Smooth muscle cell of the brain vasculature (primary cell): ENCODE measurements at regions not wholly inside any gene's neighbourhood (a gene's known extent, or its start where the extent isn't known, plus 50 kb on each side); places are given as distances from the start of the nearest gene placed in this dataset.

ENCODE experiments used
- DNase-seq: peaks from one replicate; pipeline ENCODE4 v3.0.0-alpha.2; 2012; ENCODE audit warnings: low read depth, low spot score

DNA sequence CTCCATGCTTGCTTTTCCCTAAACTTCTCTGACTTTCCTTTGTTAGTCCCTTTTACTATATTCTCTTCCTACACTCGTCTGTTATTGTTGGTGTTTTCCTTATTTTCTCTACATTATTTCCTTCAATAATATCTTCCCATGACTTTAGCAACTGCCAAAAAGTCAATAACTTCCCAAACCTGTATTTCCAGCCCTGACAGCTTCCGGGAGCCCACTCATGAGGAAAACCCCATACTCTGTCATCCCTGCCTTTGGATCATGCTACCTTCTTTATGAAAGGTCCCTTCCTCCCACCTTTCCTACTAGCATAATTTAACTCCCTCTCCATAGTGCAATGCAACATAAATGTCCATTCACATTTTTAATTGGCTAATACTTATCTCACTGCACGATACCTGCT lies 144.0 kb upstream of the CDH6 start:
- DNase-seq, result no peak

DNA sequence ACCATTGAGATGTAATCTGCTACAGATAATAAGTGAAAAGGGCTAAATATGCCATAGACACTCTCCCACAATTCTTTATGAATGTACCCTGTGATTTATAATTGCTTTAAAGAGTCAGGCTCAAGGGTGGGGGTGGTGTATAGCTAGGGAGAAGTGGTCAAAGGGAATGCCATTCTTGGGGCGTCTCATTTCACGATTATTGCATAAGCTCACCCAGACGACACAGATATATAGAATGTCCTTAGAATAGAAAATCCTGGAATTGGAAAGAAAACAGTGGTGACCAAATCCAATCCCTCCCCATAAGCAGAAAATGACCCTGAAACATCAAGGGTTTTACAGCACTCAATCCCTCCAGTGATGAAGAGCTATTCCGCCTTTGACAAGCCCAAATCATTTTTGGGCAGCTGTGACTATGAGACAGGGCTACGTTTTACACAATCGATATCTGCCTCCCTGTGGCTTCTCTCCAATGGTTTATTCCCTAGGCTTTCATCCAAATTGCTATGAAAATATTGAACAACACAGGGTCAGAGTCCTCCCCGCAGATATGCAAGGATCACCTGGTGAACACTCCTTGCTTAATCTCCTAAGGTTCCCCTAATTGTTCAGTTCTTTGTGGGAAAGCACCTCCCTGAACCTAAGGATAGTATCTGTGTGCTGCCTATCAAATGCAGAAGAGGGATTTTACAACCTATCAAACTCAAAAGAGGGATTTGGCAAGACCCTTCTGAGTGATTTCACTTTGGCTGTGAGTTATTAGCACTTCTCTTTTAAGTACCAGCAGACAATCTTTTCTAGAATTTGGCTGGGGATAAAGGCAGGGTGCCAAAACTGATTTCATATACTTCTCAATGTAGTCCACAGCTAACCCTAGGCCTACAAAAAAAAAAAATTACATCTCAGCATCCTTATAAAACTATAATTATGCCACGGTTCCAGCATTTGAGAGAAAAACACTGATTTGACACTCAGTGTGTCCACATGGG lies 144.9 kb upstream of the CDH6 start:
- no peak for DNase-seq

DNA sequence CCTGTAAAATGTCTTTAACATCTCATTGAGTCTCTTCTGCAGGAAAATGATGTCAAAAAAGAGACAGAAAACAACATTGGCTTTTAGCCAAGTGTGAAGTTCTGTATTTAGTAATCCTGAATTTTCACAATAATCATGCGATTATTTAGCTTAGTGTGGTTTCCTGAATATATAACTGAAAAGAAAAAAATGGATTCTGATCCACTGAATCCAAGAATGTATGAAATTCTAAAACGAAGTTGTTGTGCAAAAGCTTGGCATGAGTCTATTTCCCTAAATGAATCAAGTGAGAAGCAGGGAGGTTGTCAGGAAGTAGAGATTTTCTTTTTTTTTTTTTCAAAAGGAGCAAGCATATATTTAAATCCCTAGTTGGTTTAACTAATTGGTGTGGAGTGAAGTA lies 145.9 kb upstream of the CDH6 start:
- DNase-seq, result no peak

DNA sequence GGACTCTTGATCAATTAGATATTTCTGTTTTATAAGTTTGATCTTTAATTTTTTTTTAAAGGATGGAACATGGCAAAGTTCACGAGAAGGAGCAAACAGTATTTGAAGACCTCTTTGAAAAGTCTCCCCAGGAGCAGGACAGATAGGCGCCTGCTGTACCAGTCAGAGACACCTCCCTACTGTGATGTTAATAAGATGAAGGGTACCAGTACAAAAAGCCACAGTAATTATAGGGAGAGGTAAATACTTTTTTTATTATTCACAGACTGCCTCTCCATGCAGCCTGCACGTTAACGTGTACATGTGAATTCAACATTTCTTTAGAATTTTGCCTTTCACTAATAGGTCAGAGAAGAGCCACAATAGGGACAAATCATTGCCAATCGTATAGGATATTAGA lies 146.5 kb upstream of the CDH6 start:
- DNase-seq, result no peak

DNA sequence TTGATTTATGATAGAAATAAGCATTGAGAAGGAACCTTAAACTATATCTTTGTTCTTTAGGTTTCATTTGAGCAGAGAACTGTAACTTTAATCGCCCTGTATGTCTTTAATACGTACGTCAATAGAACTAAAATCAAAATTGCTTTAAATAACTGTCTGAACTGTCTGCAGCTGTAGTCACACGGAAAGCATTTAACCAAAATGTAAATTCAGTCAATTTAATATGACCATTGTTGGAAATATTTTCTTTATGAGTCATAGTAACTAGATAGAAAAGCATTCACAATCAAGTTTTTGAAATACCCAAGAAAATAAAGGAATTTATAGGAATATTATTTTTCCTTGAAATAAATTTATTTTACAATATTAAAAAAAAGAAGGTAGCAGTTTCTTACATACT lies 157.1 kb upstream of the CDH6 start:
- no peak for DNase-seq

DNA sequence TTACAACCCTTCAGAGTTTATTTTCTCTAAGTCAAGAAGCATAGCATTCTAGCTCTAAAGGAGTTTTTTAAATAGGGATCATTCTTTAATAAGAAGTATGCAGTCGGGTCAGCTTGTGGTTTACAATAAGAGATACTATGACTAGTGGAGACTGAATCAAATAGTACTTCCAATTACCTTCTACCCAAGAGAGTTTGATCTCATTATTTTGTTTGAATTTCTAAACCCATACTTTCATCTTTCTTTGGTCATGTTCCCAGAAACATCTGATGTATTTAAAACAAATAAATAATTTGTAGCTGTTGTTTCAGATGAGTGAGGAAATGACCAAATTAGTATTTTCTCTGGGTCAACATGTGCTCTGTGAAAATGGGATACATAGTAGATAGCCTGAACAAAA lies 160.2 kb upstream of the CDH6 start:
- peak; percentile 47 for DNase-seq

DNA sequence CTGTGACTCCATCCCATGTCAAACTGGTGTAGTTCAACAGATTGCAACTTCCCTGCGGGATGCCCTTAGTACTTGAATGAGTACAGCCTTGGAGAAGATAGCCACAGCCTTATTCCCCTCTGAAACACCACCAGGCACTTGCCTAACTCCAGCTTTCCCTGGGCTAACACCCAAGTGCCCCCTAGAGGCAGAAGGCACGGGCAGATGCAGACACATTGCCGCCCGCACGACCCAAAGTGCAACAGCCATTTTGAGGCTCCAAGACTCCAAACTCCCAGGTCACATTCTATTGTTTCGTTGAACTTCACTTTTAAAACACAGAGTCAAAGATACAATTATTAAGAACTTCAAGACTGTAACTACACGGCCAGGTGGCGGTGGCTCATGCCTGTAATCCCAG lies 163.6 kb upstream of the CDH6 start:
- DNase-seq, result no peak

DNA sequence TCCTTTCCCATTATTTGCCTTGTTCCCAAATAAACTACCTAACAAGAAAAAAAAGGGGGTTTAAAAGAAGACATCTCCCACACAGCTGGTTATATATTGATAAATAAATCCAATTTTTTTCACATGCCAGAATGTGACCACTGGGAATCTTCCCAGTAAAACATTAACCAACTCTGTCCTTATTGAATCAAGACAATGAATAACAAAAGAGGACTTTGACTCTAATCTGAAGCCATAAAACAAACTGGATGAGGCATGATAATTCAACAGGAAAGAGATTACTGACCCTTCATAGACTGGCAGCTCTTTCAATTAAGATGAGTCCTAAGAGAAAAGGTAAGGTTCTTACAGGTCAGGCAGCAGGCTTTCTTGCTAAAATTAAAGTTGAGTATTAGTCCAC lies 165.8 kb upstream of the CDH6 start:
- no peak for DNase-seq

DNA sequence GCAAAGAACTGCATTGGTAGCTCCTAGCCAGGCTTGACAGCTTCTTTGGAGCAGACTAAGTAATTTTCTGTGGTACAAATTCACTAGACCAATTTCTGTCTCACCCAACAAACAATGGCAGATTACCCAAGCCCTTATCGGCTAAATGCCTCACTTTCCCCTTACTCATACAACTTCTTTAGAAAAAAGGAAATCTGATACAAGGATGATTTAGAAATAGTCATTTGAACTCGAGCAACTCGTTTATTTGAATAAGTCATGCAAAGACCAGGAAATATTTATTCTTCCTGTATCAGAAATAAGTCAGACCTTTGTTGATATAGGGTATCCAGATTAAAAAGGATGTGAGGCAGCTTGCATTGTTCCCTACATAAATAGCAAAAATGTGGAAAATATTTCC lies 170.4 kb upstream of the CDH6 start:
- DNase-seq, result no peak

DNA sequence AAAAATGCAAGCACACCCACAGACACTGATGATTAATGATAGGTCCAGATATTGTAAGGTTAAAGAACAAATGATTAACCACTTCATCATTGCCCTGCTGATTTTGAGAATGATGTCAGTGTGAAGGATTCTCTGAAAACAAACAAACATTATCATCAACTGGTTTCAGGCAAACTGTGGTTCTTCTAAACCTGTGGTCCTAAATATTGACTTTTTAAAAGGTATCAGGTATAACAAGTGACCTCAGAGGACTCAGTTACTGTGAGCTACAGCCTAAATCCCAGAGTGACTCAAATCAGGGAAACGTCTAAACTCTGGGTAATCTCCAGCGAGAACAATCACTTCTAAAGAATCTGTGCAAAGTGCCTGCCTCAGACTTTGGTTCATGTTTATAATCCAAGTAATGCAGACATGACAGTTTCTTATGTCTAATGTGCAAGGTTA lies 172.3 kb upstream of the CDH6 start:
- no peak for DNase-seq

DNA sequence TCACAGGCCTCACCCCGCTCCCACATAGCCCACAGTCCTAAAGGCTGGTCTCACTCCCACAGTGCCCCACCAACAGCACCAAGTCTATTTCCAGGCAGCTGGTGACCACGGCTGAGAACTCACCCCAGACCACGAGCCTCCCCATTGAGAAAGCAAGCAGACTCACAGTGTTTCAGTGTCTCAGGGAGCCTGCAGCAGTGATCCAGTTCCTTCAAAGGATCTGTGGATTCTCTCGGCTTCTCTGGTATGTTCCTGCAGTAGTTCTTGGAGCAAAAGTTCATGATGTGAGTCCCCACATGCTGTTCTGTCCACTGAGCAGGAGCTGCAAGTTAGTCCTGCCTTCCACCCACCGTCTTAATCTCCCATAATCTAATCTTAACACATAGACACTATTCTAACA lies 185.3 kb upstream of the CDH6 start:
- peak; percentile 28 for DNase-seq

DNA sequence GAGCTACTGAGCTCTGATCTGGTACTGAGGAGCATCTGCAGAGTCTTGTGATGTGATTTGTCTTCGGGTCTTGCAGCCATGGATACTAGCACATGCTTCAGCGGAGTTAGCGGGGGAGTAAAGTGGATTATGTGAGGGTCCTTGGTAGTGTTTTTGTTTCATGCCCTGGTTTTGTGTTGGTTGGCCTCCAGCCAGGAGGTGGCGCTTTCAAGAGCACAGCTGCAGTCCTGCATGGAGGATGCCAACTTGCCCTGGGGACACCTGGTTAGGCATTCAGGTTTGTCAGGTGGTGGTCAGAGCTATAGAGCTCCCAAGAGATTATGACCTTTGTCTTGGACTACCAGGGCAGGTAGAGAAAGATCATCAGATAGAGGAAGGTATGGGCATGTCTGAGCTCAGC lies 185.8 kb upstream of the CDH6 start:
- DNase-seq, result no peak

DNA sequence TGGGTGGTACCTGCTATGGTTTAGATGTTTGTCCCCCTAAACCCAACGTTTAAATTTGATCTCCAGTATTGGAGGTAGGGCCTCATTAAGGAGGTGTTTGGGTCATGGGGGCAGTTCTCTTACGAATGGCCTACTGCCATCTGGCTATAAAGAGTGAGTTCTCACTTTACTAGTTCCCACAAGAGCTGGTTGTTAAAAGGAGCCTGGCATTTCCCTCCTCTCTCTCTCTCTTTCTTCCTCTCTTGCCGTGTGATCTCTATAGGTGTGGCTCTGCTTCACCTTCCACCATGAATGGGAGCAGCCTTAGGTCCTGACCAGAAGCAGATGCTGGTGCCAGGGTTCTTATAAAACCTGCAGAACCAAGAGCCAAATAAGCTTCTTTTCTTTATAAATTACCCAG lies 193.2 kb upstream of the CDH6 start:
- no peak for DNase-seq

DNA sequence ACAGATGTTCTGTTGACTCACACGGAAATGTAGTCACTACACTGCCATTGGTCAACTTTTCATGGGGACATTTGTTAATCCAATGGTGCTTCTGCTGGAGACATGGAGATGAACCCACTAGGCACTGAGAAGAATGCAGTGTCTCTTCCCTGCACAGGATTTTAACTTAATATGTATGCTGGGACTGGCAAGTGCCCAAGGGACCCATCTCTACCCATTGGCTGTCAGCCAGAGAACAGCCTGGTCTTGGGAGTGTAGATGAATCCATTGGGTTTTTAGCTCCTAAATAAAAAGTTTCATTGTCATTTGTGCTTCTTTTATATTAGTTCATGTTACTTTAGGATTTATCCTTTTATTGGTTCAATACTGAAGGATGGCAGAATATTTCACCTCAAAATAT lies 195.8 kb upstream of the CDH6 start:
- no peak for DNase-seq

DNA sequence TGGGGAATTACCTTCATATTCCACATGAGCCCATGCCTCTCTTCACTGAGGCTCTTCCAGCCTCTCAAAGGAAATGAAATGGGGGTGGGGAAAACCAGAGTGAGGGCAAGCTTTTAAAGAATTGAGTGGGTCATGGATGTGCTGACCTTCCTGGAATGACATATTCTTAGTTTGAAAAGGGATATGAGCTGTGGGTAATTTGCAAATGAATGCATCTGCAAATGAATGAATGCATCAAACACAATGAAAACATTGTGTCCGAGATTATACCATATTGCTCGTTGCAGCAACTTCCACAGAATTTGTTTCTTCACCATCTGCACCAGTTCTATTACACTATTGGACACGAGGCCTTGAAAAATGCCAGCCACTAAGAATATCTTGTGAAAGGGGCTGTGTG lies 198.6 kb upstream of the CDH6 start:
- no peak for DNase-seq

DNA sequence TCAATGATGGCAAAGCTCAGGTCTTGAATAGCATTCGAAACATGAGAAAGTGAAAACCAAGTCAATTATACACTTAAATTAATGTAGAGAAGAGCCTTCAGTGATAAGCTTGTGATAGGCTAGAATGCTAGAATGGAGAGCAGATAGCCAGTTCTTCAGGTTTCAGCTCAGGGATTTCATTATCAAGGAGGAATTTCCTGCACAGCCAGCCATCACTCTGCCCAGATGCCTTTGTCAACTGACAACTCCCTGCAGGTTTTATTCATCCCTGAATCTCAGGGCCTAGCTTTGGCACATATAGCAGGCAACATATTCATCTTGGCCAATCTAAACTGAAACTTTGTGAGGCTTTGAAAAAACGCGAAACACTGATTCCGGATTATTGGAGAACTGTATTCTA lies 199.3 kb upstream of the CDH6 start:
- DNase-seq, result no peak

DNA sequence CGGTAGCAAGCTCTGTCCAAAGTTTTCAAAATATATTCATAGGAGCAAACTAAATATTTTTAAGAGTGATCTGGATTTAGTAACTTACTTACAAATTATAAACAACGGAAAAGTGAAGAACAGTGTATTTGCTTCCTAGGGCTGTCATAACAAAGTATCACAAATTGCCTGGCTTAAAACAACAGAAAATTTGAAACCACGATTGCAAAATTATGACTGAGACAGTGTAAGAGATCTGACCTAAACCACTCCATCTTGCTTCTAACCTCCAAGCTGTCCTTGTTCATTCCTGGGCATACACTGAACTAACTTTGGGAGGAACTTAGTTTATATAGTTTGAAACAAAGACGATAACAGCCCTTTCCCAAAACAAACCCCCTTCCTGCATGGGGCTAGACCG lies 202.0 kb upstream of the CDH6 start:
- DNase-seq, result peak; percentile 39

DNA sequence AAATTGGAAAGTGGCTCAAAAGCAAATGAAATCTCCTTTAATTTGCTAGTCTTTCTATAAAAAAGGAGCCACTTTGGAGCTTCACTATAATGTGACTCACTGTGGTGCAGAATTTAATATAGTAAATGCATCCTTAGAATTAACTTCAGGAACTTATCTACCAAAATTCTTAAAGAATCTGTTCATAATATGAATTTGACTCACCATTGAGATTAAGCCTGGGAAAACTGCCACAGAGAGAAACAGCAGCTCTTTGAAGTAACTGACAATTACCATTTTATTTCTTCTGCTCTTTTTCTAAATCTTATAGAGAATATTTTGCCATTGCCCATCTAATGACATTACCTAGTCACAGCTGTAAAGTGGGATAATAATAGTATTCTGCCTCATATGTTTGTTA lies 211.9 kb upstream of the CDH6 start:
- DNase-seq, result no peak

DNA sequence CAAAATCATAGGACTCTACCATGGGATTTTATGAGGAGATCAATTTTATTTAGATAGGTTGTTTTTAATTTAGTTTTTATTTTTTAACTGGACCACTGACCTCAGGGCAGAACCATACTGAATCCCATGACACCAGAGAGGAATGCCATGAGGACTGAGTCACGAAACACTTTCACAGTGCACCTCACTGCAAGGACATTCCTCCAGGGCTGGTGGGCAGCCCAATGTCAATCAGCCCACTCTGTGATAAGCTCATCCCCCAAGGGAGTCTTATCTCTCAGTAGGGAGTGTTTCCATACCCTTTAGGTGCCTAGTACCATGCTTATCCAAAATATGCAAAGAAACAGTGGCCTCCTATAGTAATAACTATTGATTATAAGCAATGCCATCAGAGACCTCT lies 224.5 kb upstream of the CDH6 start:
- DNase-seq, result no peak

DNA sequence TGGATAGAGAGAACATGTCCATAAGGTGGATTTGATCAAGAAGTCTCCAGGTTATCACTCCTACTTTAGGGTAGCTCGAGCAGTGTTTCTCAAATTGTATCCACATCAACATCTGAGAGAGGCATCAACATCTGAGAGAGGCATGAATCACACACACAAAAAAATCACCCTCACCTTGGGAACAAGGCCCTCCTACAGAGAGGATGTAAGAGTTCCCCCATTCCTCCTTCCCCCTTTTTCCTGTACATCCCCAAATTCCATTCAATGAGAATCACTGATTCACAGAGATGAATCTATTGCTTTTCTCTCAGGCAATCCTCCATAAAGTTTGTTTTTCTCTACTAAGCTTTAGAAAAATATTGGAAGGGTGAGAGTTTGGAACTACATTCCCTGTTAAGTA lies 233.4 kb upstream of the CDH6 start:
- no peak for DNase-seq

DNA sequence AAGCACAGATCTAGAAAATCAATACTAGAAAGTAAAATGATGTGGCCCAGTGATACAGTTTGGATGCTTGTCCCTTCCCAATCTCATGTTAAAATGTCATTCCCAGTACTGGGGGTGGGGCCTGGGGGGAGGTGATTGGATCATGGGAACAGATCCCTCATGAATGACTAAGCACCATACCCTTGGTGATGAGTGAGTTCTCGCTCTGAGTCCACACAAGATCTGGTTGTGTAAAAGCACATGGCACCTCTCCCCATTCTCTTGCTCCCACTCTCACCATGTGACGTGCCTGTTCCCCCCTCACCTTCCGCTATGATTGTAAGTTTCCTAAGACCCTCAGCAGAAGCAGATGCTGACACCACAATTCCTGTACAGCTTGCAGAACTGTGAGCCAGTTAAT lies 234.2 kb upstream of the CDH6 start:
- no peak for DNase-seq

DNA sequence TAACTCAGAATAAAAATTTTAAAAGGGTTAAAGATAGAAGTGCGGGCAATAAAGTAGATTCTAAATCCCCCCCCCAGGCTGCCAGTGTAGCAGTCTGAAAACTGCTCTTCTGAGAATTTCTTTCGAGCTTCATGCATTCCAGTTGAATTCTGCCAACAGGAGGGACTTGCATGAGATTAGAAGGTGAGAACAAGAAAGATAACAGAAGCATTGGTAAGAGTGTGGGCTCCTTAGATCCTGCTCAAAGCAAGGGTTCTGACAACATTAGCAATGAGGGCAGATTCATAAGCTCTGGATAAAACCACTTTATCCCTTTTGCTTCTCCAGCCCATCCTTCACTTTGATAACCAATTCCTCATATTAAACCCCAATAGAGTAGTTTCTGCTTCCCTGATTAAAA lies 235.9 kb upstream of the CDH6 start:
- no peak for DNase-seq

DNA sequence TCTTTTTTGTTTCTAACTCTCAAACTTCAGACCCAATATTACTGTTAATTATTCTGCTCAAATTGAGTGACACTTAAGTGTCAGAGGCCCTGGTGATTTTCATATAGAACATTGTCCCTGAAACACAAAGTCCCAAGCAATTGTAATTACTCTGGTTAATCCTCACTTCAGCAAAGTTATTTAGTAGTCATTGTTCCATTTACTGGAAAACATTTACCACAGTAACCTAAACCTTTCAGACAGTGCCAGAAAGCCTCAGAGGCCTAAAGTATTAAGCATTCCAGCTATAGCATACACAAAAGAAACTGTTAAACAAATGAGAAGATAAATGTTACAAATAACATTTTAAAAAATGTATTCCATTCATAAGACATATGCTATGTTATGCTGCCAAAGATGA lies 237.2 kb upstream of the CDH6 start:
- DNase-seq, result no peak

DNA sequence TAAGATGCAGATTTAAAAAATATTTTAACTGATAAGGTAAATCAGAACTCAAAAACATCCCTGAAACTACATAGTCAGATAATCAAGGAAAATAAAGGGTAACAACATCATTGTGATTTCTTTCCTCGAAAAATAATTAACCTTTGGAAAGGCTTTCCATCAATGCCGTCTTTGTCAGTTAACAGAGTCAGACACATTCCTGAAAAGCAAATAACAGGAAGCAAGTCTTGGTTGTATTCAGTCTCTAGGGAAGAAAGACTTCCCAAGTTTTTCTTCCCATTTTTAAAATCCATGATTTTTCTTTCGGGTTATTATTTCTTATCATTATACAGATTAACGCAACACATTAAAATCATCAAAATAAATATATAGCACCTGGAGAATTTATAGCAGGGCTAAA lies 256.4 kb upstream of the CDH6 start:
- DNase-seq, result no peak
